ENCODE measurements at regions not wholly inside any gene's neighbourhood (a gene's known extent, or its start where the extent isn't known, plus 50 kb on each side); places are given as distances from the start of the nearest gene placed in this dataset.

DNA sequence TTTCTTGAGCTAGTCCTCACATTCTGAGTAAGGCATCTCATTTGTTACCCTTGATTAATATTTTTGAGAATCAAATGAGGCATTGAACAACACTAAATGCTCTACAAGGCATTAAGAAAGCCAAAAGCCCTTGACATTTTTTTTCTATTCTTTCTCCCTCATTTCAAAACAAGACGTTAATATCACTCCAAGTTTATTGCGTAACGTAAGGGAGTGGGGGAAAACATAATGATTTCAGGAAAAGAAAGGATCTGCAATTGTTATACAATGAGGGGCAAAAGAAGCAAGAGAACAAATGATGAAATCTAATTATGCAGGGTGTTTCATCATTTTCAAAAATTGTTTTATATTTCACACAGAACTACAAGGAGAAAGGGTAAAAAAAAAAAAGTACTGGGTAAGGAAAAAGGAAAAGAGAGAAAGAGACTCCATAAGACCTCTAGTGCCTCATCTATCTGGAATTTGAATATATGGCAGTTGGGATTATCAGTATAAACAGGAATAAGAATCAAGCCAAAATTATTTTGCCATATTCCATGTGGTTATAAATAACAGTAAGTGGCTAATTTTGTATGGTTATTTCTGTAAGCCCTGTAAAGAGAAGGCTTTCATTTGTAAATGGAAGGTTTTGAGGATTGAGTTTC lies 163.0 kb downstream of the ABCA8 start:
- whole genome bisulfite sequencing, 10 experiments, result 4 to 84% (median 57%) methylated on average over 3 of the region's 3 CpGs
- no peak overlapping the region for H3K4me3 ChIP-seq
- no peak overlapping the region for H3K27ac ChIP-seq
- H3K4me1 ChIP-seq (replicated peaks in 1 of 2), result peaks cover 0 to 10% of the 10 kb centered on the region in 2 donors
- ATAC-seq (replicated peaks in 6 of 8), result no peak
- in situ Hi-C loops (cut with MboI; ENCODE audit: low pct_unique_long_range_greater_than_20kb in 2 of 9, low sequenced_read_pairs in 9 of 9, unreplicated experiment in 9 of 9), result loop anchor here in 7 of 9 experiments (10.0 to 25.0 kb wide), 3 partner anchors 170 to 445 kb away; partner anchors contain the start of genes ABCA10 (in 4 of the 7) and ABCA8 (in 3 of the 7)

DNA sequence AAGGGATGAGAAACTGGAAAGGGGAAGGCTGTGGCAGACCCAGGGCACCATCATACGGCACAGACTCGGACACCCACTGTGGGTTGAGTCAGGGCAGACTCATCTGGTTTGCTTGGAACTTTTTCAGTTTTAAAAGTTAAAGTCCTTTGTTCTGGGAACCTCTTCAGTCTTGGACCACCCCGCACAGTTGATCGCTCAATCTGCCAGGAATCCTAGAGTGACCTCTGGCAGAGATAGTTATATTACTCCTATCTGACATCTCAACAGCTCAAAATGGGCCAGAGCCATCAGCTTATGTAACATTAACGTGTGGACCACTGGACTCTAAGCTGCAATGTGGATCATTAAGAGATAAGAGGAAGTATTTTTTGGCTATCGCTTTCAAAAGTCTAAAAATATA lies 164.3 kb downstream of the ABCA8 start:
- no peak for ATAC-seq (replicated peaks in 6 of 8)
- no peak overlapping the region for H3K27ac ChIP-seq
- in situ Hi-C loops (cut with MboI; ENCODE audit: low pct_unique_long_range_greater_than_20kb in 2 of 9, low sequenced_read_pairs in 9 of 9, unreplicated experiment in 9 of 9), result loop anchor here in 7 of 9 experiments (10.0 to 25.0 kb wide), 3 partner anchors 171 to 446 kb away; partner anchors contain the start of genes ABCA10 (in 4 of the 7) and ABCA8 (in 3 of the 7)

DNA sequence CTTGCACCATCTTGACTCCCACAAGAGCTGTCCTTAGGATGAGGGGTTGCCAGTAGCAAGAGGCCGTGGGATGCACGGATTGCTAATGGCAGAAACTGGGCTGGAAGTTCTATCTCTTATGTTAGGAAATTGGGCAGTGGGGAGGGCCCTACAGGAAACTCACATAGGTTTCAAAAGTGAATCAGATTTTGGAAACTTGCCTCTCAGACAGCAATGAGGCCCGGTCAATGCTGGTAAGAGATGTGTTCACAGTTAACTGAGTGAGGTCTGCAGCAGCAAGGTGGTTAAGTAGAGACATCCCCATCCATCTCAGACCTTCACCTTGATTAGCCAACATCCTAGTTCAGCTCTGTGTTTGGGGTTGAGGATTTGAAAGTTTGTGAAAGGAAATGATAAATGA lies 164.7 kb downstream of the ABCA8 start:
- WGBS, 10 experiments, result 60 to 100% (median 95%) methylated on average over 1 to 3 of the region's 3 CpGs; no CpG with 5 or more reads in 6 of the 10 experiments
- in situ Hi-C loops (cut with MboI; ENCODE audit: low pct_unique_long_range_greater_than_20kb in 2 of 9, low sequenced_read_pairs in 9 of 9, unreplicated experiment in 9 of 9), result loop anchor here in 7 of 9 experiments (10.0 to 25.0 kb wide), 3 partner anchors 172 to 447 kb away; partner anchors contain the start of genes ABCA10 (in 4 of the 7) and ABCA8 (in 3 of the 7)
- Histone ChIP-seq H3K4me1 (replicated peaks in 1 of 2) (peaks cover 0 to 10% of the 10 kb centered on the region in 2 donors), H3K27ac (no peak overlapping the region), H3K4me3 (no peak overlapping the region)
- ATAC-seq (replicated peaks in 6 of 8), result no peak

More for the DNA sequence above, 164.3 kb downstream of the ABCA8 start:
- 20 to 100% (median 84%) methylated on average over 1 to 6 of the region's 6 CpGs; no CpG with 5 or more reads in 1 of the 10 experiments for WGBS, 10 experiments
- no peak overlapping the region for H3K4me3 ChIP-seq
- H3K4me1 ChIP-seq (replicated peaks in 1 of 2), result peaks cover 0 to 10% of the 10 kb centered on the region in 2 donors

DNA sequence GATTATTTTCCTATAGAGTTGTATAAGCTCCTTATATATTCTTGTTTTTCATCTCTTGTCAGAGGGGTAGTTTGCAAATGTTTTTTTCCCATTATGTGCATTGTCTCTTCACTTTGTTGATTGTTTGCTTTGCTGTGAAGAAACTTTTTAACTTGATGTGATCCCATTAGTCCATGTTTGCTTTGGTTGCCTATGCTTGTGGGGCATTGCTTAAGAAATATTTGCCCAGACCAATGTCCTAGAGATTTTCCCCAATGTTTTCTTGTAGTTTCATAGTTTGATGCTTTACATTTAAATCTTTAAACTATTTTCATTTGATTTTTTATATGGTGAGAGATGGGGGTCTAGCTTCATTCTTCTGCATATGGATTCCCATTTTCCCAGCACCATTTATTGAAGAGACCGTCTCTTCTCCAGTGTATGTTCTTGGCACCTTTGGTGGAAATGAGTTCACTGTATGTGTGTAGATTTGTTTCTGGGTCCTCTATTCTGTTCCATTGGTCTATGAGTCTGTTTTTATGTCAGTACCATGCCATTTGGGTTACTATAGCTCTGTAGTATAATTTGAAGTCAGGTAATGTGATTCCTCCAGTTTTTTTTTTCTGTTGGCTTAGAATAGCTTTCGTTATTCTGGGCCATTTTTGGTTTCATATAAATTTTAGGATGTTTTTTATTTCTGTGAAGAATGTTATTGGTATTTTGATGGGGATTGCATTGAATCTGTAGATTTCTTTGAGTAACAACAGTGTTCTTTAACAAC lies 165.8 kb downstream of the ABCA8 start:
- Histone ChIP-seq H3K4me3 (no peak overlapping the region), H3K4me1 (replicated peaks in 1 of 2) (peaks cover 0 to 7% of the 10 kb centered on the region in 2 donors), H3K27ac (no peak overlapping the region)
- WGBS, 10 experiments, result 52 to 100% (median 81%) methylated on average over 1 to 2 of the region's 2 CpGs
- no peak for ATAC-seq (replicated peaks in 6 of 8)
- in situ Hi-C loops (cut with MboI; ENCODE audit: low pct_unique_long_range_greater_than_20kb in 2 of 9, low sequenced_read_pairs in 9 of 9, unreplicated experiment in 9 of 9), result loop anchor here in 6 of 9 experiments (25.0 kb wide), 2 partner anchors 173 to 448 kb away; partner anchors contain the start of genes ABCA10 (in 4 of the 6) and ABCA8 (in 3 of the 6)

DNA sequence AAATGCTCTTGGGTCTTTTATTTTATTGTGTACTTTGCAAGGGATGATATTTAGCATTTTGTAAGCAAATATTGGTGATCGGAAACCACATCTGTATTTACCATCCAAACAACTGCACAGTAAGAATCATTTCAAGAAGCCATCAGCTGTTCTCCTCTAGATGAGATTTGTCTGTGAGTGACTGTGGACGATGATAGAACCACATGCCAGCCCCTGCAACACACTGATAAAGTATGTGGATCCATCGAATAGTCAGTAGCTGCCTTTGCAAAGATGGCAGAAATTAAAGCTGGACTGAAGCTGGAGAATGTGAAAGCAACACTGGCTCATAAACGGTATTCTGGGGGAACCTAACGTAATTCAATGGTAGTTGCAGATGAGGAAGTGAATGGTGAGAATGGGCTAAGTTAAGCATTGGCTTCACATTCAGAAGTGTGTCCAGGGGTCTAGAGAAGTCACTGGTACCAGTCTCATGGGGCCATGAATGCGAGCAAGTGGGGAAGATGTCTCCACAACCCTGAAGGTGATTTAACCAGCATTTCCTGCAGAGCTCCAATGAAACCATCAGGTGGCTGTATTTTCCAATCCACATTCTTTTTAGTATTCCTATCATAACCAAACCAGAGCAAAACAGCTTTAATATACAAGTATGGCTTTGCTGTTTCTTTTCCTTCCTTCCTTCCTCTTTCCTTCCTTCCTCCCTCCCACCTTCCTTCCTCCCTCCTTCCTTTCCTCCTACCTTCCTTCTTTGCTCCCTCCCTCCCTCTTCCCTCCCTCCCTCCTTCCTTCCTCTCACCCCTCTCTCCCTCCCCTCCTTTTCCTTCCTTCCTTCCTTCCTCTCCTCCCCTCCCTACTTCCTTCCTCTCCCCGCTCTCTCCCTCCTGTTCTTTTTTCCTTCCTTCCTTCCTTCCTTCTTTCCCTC lies 169.4 kb downstream of the ABCA8 start:
- Histone ChIP-seq H3K4me3 (no peak overlapping the region), H3K27ac (no peak overlapping the region), H3K4me1 (replicated peaks in 1 of 2) (no peaks in the 10 kb centered on the region)
- ATAC-seq (replicated peaks in 6 of 8), result no peak
- 70 to 91% (median 80%) methylated on average over 1 to 6 of the region's 7 CpGs; no CpG with 5 or more reads in 2 of the 10 experiments for WGBS, 10 experiments
- in situ Hi-C loops (cut with MboI; ENCODE audit: low pct_unique_long_range_greater_than_20kb in 2 of 9, low sequenced_read_pairs in 9 of 9, unreplicated experiment in 9 of 9), result loop anchor here in 6 of 9 experiments (25.0 kb wide), 2 partner anchors 176 to 451 kb away; partner anchors contain the start of genes ABCA10 (in 4 of the 6) and ABCA8 (in 3 of the 6)

DNA sequence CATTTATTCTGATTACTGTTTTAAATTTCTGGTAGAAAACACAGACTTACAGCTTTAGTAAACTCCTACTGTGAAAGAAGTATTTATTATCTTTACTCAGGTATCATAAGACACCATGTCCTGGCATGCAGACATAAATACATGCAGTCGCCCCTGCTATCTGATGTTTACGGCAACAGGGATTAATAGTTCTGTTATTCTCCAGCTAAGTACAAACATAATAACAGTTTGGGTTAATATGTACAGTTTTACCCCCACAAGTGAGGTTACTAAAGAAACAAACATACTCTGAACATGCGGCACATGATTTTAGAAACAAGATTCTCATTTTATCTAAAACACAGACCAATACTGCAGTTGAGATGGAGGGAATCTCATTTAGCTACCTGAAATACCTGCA lies 170.8 kb downstream of the ABCA8 start:
- Histone ChIP-seq H3K27ac (no peak overlapping the region), H3K4me3 (no peak overlapping the region), H3K4me1 (replicated peaks in 1 of 2) (no peaks in the 10 kb centered on the region)
- no peak for ATAC-seq (replicated peaks in 6 of 8)
- WGBS, 10 experiments, result 81 to 100% (median 89%) methylated on average over 1 to 3 of the region's 3 CpGs
- in situ Hi-C loops (cut with MboI; ENCODE audit: low pct_unique_long_range_greater_than_20kb in 2 of 9, low sequenced_read_pairs in 9 of 9, unreplicated experiment in 9 of 9), result loop anchor here in 6 of 9 experiments (25.0 kb wide), 2 partner anchors 178 to 453 kb away; partner anchors contain the start of genes ABCA10 (in 4 of the 6) and ABCA8 (in 3 of the 6)

DNA sequence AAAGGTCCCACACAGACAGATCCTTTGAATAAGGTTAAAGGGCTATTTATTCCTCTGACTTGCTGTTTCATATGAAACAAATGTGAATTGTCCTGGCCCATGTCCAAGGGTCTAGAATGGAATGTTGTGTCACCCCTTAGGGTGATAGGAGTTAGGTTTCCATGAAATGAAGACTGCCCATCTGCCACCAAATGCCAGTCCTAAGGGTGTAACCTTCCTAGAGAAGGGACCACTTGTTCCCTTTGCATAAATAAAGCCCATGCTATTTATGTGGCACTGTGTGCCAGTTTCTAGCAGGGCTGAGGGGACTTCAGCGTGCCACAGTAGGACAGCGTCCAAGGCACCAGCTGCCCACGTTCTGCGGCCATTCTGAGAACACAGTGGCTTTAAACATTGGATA lies 171.3 kb downstream of the ABCA8 start:
- H3K4me3 ChIP-seq, result no peak overlapping the region
- ATAC-seq (replicated peaks in 6 of 8), result no peak
- in situ Hi-C loops (cut with MboI; ENCODE audit: low pct_unique_long_range_greater_than_20kb in 2 of 9, low sequenced_read_pairs in 9 of 9, unreplicated experiment in 9 of 9), result loop anchor here in 6 of 9 experiments (25.0 kb wide), 2 partner anchors 178 to 453 kb away; partner anchors contain the start of genes ABCA10 (in 4 of the 6) and ABCA8 (in 3 of the 6)

DNA sequence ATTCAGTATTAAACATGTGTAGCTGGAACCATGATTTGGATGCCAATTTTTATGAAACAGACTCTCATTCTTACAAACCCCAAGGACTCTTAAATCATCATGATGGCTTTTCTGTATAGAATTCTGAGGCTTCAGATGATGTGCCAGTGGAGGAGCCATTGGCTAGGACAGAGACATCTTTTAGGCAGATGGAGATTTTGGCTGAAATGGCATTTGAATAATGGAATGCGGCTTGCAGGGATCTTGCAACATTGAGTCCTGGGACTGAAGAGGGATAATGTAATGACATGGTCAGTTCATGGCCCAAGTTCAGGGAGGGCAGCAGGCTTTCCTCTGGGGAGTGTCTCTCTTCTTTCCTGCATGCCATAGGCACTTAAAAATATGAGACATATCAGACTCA lies 172.4 kb downstream of the ABCA8 start:
- no peaks in the 10 kb centered on the region for H3K4me1 ChIP-seq (replicated peaks in 1 of 2)
- H3K27ac ChIP-seq, result no peak overlapping the region
- peak in 2 of 8 experiments; percentile 86 to 87 for ATAC-seq (replicated peaks in 6 of 8)
- H3K4me3 ChIP-seq, result no peak overlapping the region
- WGBS, 10 experiments, result 0 to 100% (median 83%) methylated on average over 1 of the region's 1 CpG; no CpG with 5 or more reads in 3 of the 10 experiments
- in situ Hi-C loops (cut with MboI; ENCODE audit: low pct_unique_long_range_greater_than_20kb in 2 of 9, low sequenced_read_pairs in 9 of 9, unreplicated experiment in 9 of 9), result loop anchor here in 6 of 9 experiments (25.0 kb wide), 2 partner anchors 180 to 455 kb away; partner anchors contain the start of genes ABCA10 (in 4 of the 6) and ABCA8 (in 3 of the 6)

More for the DNA sequence above, 171.3 kb downstream of the ABCA8 start:
- H3K27ac ChIP-seq, result no peak overlapping the region
- H3K4me1 ChIP-seq (replicated peaks in 1 of 2), result no peaks in the 10 kb centered on the region
- 95 to 100% methylated on average over 2 to 4 of the region's 4 CpGs; no CpG with 5 or more reads in 8 of the 10 experiments for WGBS, 10 experiments

DNA sequence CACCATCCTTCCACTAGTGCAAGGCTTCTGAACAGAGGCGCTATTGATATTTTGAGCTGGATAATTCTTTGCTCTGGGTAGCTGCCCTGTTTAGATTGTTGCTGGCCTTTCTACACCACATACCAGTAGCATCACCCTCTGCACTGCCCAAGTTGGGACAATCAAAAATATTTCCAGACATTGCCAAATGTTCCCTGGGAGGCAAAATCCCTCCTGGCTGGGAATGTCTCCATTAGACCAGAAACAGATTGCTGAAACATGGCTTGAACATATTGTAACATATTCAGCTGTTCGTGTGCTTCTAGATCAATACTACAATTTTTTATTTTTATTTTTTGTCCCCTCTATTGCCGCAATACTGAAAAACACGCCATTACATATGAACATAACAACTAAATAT lies 174.6 kb downstream of the ABCA8 start:
- Histone ChIP-seq H3K4me1 (replicated peaks in 1 of 2) (no peaks in the 10 kb centered on the region), H3K27ac (no peak overlapping the region), H3K4me3 (no peak overlapping the region)
- WGBS, 10 experiments, result 49 to 100% (median 92%) methylated on average over 1 to 4 of the region's 4 CpGs
- in situ Hi-C loops (cut with MboI; ENCODE audit: low pct_unique_long_range_greater_than_20kb in 2 of 9, low sequenced_read_pairs in 9 of 9, unreplicated experiment in 9 of 9), result loop anchor here in 6 of 9 experiments (25.0 kb wide), 2 partner anchors 182 to 457 kb away; partner anchors contain the start of genes ABCA10 (in 4 of the 6) and ABCA8 (in 3 of the 6)
- no peak for ATAC-seq (replicated peaks in 6 of 8)

DNA sequence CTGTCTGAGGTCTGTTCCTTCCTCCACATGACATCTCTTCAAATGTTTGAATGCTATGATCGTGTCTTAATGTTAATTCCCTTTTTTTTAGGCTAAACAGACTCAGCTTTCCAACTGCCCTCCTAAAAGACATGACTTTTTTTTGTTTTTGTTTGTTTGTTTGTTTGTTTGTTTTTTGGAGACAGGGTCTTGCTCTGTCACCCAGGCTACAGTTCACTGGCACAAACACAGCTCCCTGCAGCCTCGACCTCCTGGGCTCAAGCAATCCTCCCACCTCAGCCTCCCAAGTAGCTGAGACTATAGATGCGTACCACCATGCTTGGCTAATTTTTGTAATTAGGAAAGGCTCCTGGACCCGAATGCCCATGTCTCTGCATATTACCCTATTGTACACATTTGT lies 176.5 kb downstream of the ABCA8 start:
- 29 to 100% (median 64%) methylated on average over 1 to 3 of the region's 4 CpGs; no CpG with 5 or more reads in 3 of the 10 experiments for WGBS, 10 experiments
- ATAC-seq (replicated peaks in 6 of 8), result no peak
- Histone ChIP-seq H3K4me1 (replicated peaks in 1 of 2) (no peaks in the 10 kb centered on the region), H3K4me3 (no peak overlapping the region), H3K27ac (no peak overlapping the region)
- in situ Hi-C loops (cut with MboI; ENCODE audit: low pct_unique_long_range_greater_than_20kb in 2 of 9, low sequenced_read_pairs in 9 of 9, unreplicated experiment in 9 of 9), result loop anchor here in 8 of 9 experiments (10.0 to 25.0 kb wide), 4 partner anchors 184 to 466 kb away; partner anchors contain the start of genes ABCA10 (in 4 of the 8) and ABCA8 (in 3 of the 8)

DNA sequence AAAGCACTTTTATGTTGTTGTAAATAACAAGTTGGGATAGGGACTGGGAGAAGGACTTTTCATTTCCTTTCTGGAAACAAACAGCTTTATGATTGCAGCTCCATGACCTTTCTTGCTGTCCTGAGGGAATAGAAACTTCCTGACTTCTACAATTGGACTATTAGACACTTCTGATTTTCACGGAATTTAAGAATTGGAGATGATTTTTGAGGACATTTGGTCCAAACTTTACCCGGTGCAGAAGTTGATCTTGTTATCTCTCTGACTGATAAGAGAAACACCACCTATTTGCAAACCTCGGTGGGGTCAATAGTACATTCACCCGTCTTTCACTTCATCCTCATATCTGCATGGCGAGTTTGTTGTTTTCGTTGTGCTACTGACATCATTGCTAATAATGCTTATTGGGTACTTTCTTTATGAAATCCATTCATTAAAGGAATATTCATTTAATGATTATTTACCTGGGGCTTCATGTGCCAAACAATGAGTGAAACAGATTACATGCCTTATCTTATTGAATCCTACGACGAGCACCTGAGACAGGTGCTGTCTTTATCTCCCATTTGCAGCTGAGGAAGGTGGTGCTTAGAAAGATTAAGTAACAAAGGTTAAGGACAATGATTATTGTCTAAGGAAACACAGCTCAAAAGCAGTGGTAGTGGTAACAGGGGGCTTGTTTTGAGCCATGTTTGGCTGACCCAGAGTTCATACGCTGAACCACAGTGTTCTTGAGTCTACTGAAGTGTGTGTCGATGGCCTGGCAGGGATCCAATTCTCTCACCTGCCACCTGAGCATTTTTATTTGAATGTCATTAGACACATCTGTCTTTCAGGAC lies 176.9 kb upstream of the FAM20A start:
- no peak overlapping the region for H3K4me3 ChIP-seq
- no peak overlapping the region for H3K27ac ChIP-seq
- in situ Hi-C loops (cut with MboI; ENCODE audit: low pct_unique_long_range_greater_than_20kb in 2 of 9, low sequenced_read_pairs in 9 of 9, unreplicated experiment in 9 of 9), result loop anchor here in 8 of 9 experiments (10.0 to 25.0 kb wide), 4 partner anchors 184 to 467 kb away; partner anchors contain the start of genes ABCA10 (in 4 of the 8) and ABCA8 (in 3 of the 8)
- no peak for ATAC-seq (replicated peaks in 6 of 8)
- 46 to 96% (median 89%) methylated on average over 3 to 10 of the region's 10 CpGs for WGBS, 10 experiments
- no peaks in the 10 kb centered on the region for H3K4me1 ChIP-seq (replicated peaks in 1 of 2)
